ENCODE measurements at regions not wholly inside any gene's neighbourhood (a gene's known extent, or its start where the extent isn't known, plus 50 kb on each side); places are given as distances from the start of the nearest gene placed in this dataset.

DNA sequence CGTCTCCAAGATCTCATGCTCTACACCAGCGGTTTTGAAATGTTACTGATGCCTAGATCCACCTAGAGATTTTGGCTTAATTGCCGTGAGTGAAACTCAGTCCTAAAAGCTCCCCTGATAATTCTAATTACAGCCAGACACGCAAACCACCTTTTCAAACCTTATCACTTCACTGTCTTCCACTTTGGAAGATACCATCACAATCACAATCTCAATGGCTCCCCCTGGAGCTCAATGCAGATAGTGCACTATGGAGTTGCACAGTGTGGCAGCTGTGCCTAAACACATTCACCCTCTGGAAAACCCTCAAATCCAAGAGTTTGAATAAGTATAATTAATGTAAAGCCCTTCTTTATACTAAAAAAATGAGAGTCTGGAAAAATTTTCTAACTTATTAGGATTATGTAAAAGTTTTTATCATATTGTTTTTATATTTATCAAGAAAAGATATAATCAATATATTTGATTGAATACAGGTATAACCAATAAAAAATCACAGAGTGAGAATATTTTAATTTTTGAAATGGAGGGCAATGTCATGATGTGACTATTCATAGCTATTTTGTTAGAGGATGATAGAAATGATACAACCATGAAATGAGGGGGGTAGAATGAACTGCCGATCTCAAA, 102.9 kb upstream of the SLC8A1 start:
- Histone ChIP-seq H3K27ac (no peak overlapping the region), H3K27me3 (ENCODE audit: insufficient read depth, low read depth, severe bottlenecking) (no peaks in the 10 kb centered on the region), H3K4me3 (ENCODE audit: low read depth, low read length) (no peak overlapping the region), H3K9me3 (ENCODE audit: severe bottlenecking) (no peaks in the 10 kb centered on the region), H3K36me3 (no peaks in the 10 kb centered on the region)
- TF ChIP-seq CTCF (IDR thresholded peaks at IDR 0.05; ENCODE audit: low read depth, low read length), result peak; percentile 87
- DNase-seq, result peak; percentile 84

GRCh38 chr2:40556293-40556692, 104.4 kb upstream of the SLC8A1 start:
- Histone ChIP-seq H3K4me3 (ENCODE audit: low read depth, low read length) (no peak overlapping the region), H3K27me3 (ENCODE audit: insufficient read depth, low read depth, severe bottlenecking) (no peaks in the 10 kb centered on the region), H3K9me3 (ENCODE audit: severe bottlenecking) (no peaks in the 10 kb centered on the region), H3K36me3 (no peaks in the 10 kb centered on the region), H3K27ac (no peak overlapping the region)
- no peak for TF ChIP-seq CTCF (IDR thresholded peaks at IDR 0.05; ENCODE audit: low read depth, low read length)
- DNase-seq, result no peak

- Histone ChIP-seq H3K36me3 (no peaks in the 10 kb centered on the region), H3K9me3 (ENCODE audit: severe bottlenecking) (no peaks in the 10 kb centered on the region), H3K27ac (no peak overlapping the region), H3K27me3 (ENCODE audit: insufficient read depth, low read depth, severe bottlenecking) (no peaks in the 10 kb centered on the region), H3K4me3 (ENCODE audit: low read depth, low read length) (no peak overlapping the region)
- DNase-seq, result no peak
- no peak for TF ChIP-seq CTCF (IDR thresholded peaks at IDR 0.05; ENCODE audit: low read depth, low read length)
Observed at GRCh38 chr2:40556739-40557138, 104.8 kb upstream of the SLC8A1 start.

DNA sequence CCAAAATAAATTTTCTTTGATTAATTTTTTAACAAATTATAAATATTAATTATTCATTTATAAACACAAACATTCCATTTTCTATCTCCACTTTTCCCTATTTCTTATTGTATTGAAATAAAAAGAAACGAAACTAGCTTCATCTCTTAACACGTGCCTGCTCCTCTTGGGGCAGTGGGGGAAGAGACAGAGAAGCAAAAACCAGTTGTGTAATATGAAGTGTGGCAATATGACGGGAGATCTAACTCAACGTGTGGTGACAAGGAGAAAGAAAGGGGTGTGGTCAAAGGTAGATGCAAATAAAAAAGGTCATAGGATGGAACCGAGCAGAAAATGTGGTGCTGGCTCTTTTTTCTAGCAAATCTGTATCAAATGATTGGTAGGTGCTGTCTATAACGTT, 106.9 kb upstream of the SLC8A1 start:
- Histone ChIP-seq H3K27ac (no peak overlapping the region), H3K9me3 (ENCODE audit: severe bottlenecking) (no peaks in the 10 kb centered on the region), H3K4me3 (ENCODE audit: low read depth, low read length) (no peak overlapping the region), H3K27me3 (ENCODE audit: insufficient read depth, low read depth, severe bottlenecking) (no peaks in the 10 kb centered on the region), H3K36me3 (no peaks in the 10 kb centered on the region)
- DNase-seq, result no peak
- TF ChIP-seq CTCF (IDR thresholded peaks at IDR 0.05; ENCODE audit: low read depth, low read length), result no peak

- H3K36me3 ChIP-seq, result no peaks in the 10 kb centered on the region
- no peaks in the 10 kb centered on the region for H3K9me3 ChIP-seq (ENCODE audit: severe bottlenecking)
- TF ChIP-seq CTCF (IDR thresholded peaks at IDR 0.05; ENCODE audit: low read depth, low read length), result no peak
- no peaks in the 10 kb centered on the region for H3K27me3 ChIP-seq (ENCODE audit: insufficient read depth, low read depth, severe bottlenecking)
- H3K4me3 ChIP-seq (ENCODE audit: low read depth, low read length), result no peak overlapping the region
- no peak overlapping the region for H3K27ac ChIP-seq
- DNase-seq, result no peak
Observed at GRCh38 chr2:40559175-40559574, 107.3 kb upstream of the SLC8A1 start.

DNA sequence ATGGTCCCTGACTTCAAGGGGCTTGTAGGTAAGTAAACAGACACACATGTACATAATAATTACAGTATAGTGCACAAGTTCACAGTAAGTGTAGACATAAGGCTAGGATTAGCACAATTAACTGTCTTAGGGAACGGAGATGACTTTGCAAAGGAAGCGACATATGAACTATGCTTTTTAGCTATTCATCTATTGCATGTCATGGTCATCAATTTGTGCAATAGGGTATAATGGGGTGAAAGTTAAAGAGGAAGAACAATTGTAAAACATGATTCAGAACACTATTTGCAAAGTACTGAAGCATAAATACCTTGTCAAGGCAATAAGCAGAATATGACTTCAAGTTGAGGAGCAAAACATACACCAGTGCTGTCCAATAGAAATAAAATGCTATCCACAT, 112.3 kb upstream of the SLC8A1 start:
- no peak for TF ChIP-seq CTCF (IDR thresholded peaks at IDR 0.05; ENCODE audit: low read depth, low read length)
- no peaks in the 10 kb centered on the region for H3K27me3 ChIP-seq (ENCODE audit: insufficient read depth, low read depth, severe bottlenecking)
- H3K9me3 ChIP-seq (ENCODE audit: severe bottlenecking), result no peaks in the 10 kb centered on the region
- DNase-seq, result no peak
- no peaks in the 10 kb centered on the region for H3K36me3 ChIP-seq
- no peak overlapping the region for H3K27ac ChIP-seq
- H3K4me3 ChIP-seq (ENCODE audit: low read depth, low read length), result no peak overlapping the region
